SK-N-SH treated with all-trans-retinoic acid at 6 μM for 48 hours (cell line): ENCODE measurements at regions not wholly inside any gene's neighbourhood (a gene's known extent, or its start where the extent isn't known, plus 50 kb on each side); places are given as distances from the start of the nearest gene placed in this dataset.

ENCODE experiments used
- TCF4 ChIP-seq: fragments of 250-450 bp; sonication (Bioruptor Pico); IDR thresholded peaks from 2 replicates; pipeline ENCODE4 v1.8.0; 2021; ENCODE audit warnings: mild to moderate bottlenecking, moderate library complexity, borderline replicate concordance
- ZFP30 ChIP-seq: fragments of 450-650 bp; formaldehyde crosslinking; IDR thresholded peaks from 2 replicates; pipeline ENCODE4 v1.5.0; 2022; ENCODE audit warnings: mild to moderate bottlenecking, moderate library complexity
- TF ChIP-seq, protein P1 (sequence below): fragments of 250-450 bp; sonication (Bioruptor Pico); IDR thresholded peaks from 2 replicates; pipeline ENCODE4 v1.8.0; 2020; ENCODE audit warnings: mild to moderate bottlenecking, moderate library complexity, borderline replicate concordance

DNA sequence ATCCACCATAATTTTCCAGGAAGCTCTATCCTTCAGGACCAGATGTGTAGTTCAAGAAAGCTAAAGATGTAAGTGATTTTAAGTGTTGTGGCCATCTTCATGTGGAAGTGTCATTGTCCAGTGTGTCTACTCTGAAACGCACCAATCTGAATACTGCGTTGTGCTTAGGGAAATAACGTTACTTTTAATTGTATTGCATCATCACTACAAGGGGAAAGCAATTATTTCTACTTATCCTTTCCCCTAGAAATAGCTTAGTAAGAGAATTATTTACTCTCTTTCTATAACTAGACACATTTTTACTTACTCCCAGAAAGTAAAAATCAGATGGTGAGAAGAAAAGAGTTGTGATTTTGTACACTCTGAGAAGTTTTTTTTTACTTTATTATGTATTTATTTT is 102.4 kb upstream of the DLGAP1 start:
- TF ChIP-seq TCF4 (CRISPR knock-in tag), result no peak
- TF ChIP-seq ZFP30 (CRISPR knock-in tag), result no peak
- TF ChIP-seq, protein P1, sequence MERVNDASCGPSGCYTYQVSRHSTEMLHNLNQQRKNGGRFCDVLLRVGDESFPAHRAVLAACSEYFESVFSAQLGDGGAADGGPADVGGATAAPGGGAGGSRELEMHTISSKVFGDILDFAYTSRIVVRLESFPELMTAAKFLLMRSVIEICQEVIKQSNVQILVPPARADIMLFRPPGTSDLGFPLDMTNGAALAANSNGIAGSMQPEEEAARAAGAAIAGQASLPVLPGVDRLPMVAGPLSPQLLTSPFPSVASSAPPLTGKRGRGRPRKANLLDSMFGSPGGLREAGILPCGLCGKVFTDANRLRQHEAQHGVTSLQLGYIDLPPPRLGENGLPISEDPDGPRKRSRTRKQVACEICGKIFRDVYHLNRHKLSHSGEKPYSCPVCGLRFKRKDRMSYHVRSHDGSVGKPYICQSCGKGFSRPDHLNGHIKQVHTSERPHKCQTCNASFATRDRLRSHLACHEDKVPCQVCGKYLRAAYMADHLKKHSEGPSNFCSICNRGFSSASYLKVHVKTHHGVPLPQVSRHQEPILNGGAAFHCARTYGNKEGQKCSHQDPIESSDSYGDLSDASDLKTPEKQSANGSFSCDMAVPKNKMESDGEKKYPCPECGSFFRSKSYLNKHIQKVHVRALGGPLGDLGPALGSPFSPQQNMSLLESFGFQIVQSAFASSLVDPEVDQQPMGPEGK (CRISPR knock-in tag), result no peak
